Activated naive CD8-positive, alpha-beta T cell treated with anti-CD3 and anti-CD28 coated beads, Interleukin-2, amount 50 U/mL, for 24 hours (primary cell): ENCODE measurements at regions not wholly inside any gene's neighbourhood (a gene's known extent, or its start where the extent isn't known, plus 50 kb on each side); places are given as distances from the start of the nearest gene placed in this dataset.
"Not testable (repeated sequence)": the region's sequence is repeated elsewhere in the genome, so short reads cannot be mapped to it uniquely, and the experiment has no call there.

Experiments
- ATAC-seq: fragments of 150-1000 bp; cut with Tn5 transposase; one replicate; pipeline ENCODE4 v1.10.0; 2021
- DNase-seq: peaks from one replicate; pipeline ENCODE4 v3.0.0; 2021
- H3K27ac Mint-ChIP-seq: one replicate; pipeline ENCODE4 v1.8.0; 2021; ENCODE audit warnings: mild to moderate bottlenecking, mixed read lengths
- H3K27me3 Mint-ChIP-seq: one replicate; pipeline ENCODE4 v1.8.0; 2021; ENCODE audit warnings: mixed read lengths
- H3K36me3 Mint-ChIP-seq: one replicate; pipeline ENCODE4 v1.8.0; 2021; ENCODE audit warnings: low read depth, mixed read lengths
- H3K4me1 Mint-ChIP-seq: one replicate; pipeline ENCODE4 v1.8.0; 2021; ENCODE audit warnings: mixed read lengths
- H3K4me3 Mint-ChIP-seq: one replicate; pipeline ENCODE4 v1.8.0; 2021; ENCODE audit warnings: mild to moderate bottlenecking, moderate library complexity, mixed read lengths
- H3K9me3 Mint-ChIP-seq: one replicate; pipeline ENCODE4 v1.8.0; 2021; ENCODE audit warnings: mixed read lengths

DNA sequence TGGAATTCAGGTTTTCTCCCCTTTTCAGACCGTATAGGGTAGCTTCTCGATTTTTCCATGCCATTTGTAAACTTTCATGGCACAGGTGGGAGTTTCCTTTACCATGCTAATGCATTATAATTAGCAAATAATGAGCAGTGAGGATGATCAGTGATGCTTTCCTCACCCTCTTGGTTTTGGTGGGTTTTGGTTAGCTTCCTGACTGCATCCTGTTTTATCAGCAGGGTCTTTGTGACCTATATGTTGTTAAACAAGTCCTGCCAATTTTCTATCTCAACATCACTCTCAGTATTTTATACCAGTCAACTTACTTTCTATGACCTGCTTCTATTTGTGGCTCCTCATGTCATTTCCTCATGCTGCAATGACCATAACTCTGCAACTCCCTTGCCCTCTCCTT lies 1345.1 kb downstream of the NCAM2 start:
- ATAC-seq (no peak), DNase-seq (no peak)
- Mint-ChIP-seq H3K4me1 (no peaks in the 10 kb centered on the region), H3K36me3 (no peaks in the 10 kb centered on the region), H3K9me3 (peaks cover 16% of the 10 kb centered on the region), H3K4me3 (no peak overlapping the region), H3K27ac (no peak overlapping the region), H3K27me3 (no peaks in the 10 kb centered on the region)

- Mint-ChIP-seq H3K27me3 (no peaks in the 10 kb centered on the region), H3K4me1 (no peaks in the 10 kb centered on the region), H3K36me3 (no peaks in the 10 kb centered on the region), H3K9me3 (peaks cover 12% of the 10 kb centered on the region), H3K27ac (no peak overlapping the region), H3K4me3 (no peak overlapping the region)
- no peak for DNase-seq
- ATAC-seq: no peak
These were observed 1345.5 kb downstream of the NCAM2 start for GRCh38 chr21:22343721-22344120.

GRCh38 chr21:22345624-22346023 lies 1347.4 kb downstream of the NCAM2 start:
- Mint-ChIP-seq H3K9me3 (peaks cover 3% of the 10 kb centered on the region), H3K36me3 (no peaks in the 10 kb centered on the region), H3K27me3 (no peaks in the 10 kb centered on the region), H3K27ac (no peak overlapping the region), H3K4me1 (no peaks in the 10 kb centered on the region), H3K4me3 (no peak overlapping the region)
- DNase-seq (no peak), ATAC-seq (no peak)

GRCh38 chr21:22346576-22346975 lies 1348.4 kb downstream of the NCAM2 start:
- H3K27me3 Mint-ChIP-seq: no peaks in the 10 kb centered on the region
- H3K4me3 Mint-ChIP-seq: no peak overlapping the region

GRCh38 chr21:22351076-22351475 lies 1352.9 kb downstream of the NCAM2 start:
- Mint-ChIP-seq H3K4me3 (no peak overlapping the region), H3K4me1 (no peaks in the 10 kb centered on the region), H3K9me3 (no peaks in the 10 kb centered on the region), H3K27ac (no peak overlapping the region), H3K27me3 (no peaks in the 10 kb centered on the region), H3K36me3 (no peaks in the 10 kb centered on the region)
- DNase-seq (no peak), ATAC-seq (no peak)

More at GRCh38 chr21:22346576-22346975, 1348.4 kb downstream of the NCAM2 start:
- H3K27ac Mint-ChIP-seq: no peak overlapping the region
- DNase-seq: no peak
- ATAC-seq: no peak
- H3K36me3 Mint-ChIP-seq: no peaks in the 10 kb centered on the region
- no peaks in the 10 kb centered on the region for H3K4me1 Mint-ChIP-seq
- H3K9me3 Mint-ChIP-seq: peaks cover 2% of the 10 kb centered on the region

DNA sequence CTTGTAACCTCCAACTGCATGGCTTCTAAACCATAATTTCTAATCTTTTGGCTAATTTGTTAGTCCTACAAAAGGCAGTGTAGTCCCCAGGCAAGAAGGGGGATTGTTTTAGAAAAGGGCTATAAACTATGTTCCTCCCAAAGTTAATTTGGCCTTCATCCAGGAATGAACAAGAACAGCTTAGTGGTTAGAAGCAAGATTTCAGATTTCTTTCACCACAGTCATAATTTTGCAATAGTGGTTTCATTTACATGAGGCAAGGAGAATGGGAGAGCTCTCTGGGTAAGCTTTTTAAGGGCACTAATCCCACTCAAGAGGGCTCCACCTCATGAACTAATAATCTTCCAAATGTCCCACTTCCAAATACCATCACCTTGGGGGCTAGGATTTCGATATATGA lies 1353.9 kb downstream of the NCAM2 start:
- no peak overlapping the region for H3K4me3 Mint-ChIP-seq
- no peaks in the 10 kb centered on the region for H3K36me3 Mint-ChIP-seq
- H3K27ac Mint-ChIP-seq: no peak overlapping the region
- no peak for ATAC-seq
- DNase-seq: no peak
- no peaks in the 10 kb centered on the region for H3K9me3 Mint-ChIP-seq
- H3K27me3 Mint-ChIP-seq: no peaks in the 10 kb centered on the region
- no peaks in the 10 kb centered on the region for H3K4me1 Mint-ChIP-seq

DNA sequence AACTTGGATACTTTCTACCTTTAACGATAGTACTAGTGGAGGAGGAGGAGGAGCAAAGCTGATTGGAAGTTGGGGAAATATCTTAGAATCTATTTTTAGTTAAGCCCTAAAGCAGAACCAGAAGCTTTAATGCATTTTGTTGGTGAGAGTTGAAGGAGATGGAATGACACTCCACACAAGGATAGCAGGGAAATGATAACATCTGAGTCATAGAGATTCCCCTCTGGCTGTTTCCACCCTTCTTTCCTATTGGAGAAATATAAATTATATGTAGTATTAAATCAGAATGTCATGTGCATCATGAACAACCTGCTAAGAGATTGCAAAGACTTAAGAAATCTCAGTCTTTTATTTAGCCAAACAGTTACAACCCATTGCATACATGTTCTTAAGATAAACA lies 1357.7 kb downstream of the NCAM2 start:
- ATAC-seq: no peak
- no peaks in the 10 kb centered on the region for H3K36me3 Mint-ChIP-seq
- no peaks in the 10 kb centered on the region for H3K9me3 Mint-ChIP-seq

GRCh38 chr21:22356663-22357062 lies 1358.5 kb downstream of the NCAM2 start:
- Mint-ChIP-seq H3K4me1 (no peaks in the 10 kb centered on the region), H3K36me3 (no peaks in the 10 kb centered on the region), H3K4me3 (no peak overlapping the region), H3K27ac (no peak overlapping the region), H3K9me3 (no peaks in the 10 kb centered on the region), H3K27me3 (no peaks in the 10 kb centered on the region)
- ATAC-seq (no peak), DNase-seq (no peak)

More for the DNA sequence above, 1357.7 kb downstream of the NCAM2 start:
- Mint-ChIP-seq H3K27ac (no peak overlapping the region), H3K4me1 (no peaks in the 10 kb centered on the region), H3K27me3 (no peaks in the 10 kb centered on the region), H3K4me3 (no peak overlapping the region)
- no peak for DNase-seq

- not testable (repeated sequence) for DNase-seq, H3K9me3 Mint-ChIP-seq, ATAC-seq, H3K4me1 Mint-ChIP-seq, H3K27me3 Mint-ChIP-seq, H3K27ac Mint-ChIP-seq, H3K4me3 Mint-ChIP-seq, H3K36me3 Mint-ChIP-seq
These were observed 1361.4 kb downstream of the NCAM2 start for GRCh38 chr21:22359599-22359998.

DNA sequence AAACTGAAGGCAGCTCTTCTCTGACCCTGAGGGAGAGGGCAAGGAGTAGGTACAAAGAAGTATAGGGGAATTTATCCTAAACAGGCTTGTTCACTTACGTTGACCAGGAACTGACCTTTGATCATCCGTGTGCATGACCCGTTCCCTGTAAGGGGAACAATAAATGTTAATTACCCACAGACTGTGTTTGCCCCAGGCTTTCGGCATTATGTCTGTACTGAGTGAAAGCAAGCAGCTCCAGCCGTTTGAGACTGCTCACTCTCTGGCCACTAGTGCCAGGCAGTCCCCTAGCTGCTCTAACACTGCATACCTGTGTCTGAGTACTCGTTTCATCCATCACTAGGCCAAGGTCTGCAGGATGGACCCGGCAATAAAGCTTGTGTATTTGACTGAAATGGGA lies 1365.3 kb downstream of the NCAM2 start:
- no peaks in the 10 kb centered on the region for H3K27me3 Mint-ChIP-seq
- no peaks in the 10 kb centered on the region for H3K36me3 Mint-ChIP-seq
- H3K27ac Mint-ChIP-seq: no peak overlapping the region
- ATAC-seq (no peak), DNase-seq (no peak)
- no peak overlapping the region for H3K4me3 Mint-ChIP-seq
- H3K9me3 Mint-ChIP-seq: no peaks in the 10 kb centered on the region
- H3K4me1 Mint-ChIP-seq: no peaks in the 10 kb centered on the region

DNA sequence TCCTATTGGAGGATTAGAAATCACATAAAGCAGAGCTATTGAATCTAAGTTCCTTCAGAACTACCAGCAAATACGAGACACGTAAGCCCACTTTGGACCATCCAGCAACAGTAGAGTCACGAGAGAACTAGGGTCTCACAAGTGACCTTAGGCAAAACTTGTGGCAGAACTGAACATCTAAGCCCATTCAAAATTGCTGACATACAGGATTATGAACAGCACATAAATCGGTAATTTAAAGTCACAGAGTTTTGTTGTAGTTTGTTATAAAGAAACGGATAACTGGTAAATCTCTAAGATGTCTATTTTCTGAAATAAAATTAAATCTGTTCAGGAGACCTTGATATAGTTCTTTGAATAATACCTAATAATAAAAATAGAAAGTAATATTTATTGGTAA lies 1366.0 kb downstream of the NCAM2 start:
- DNase-seq: no peak

GRCh38 chr21:22374218-22374969 lies 1376.2 kb downstream of the NCAM2 start:
- peaks cover 4% of the 10 kb centered on the region for H3K9me3 Mint-ChIP-seq
- no peak for DNase-seq
- no peak overlapping the region for H3K4me3 Mint-ChIP-seq
- ATAC-seq: no peak
- no peaks in the 10 kb centered on the region for H3K36me3 Mint-ChIP-seq
- H3K4me1 Mint-ChIP-seq: no peaks in the 10 kb centered on the region
- no peaks in the 10 kb centered on the region for H3K27me3 Mint-ChIP-seq
- H3K27ac Mint-ChIP-seq: no peak overlapping the region

More for the DNA sequence above, 1366.0 kb downstream of the NCAM2 start:
- H3K27me3 Mint-ChIP-seq: no peaks in the 10 kb centered on the region
- no peak overlapping the region for H3K27ac Mint-ChIP-seq
- H3K36me3 Mint-ChIP-seq: no peaks in the 10 kb centered on the region
- no peaks in the 10 kb centered on the region for H3K4me1 Mint-ChIP-seq
- no peak overlapping the region for H3K4me3 Mint-ChIP-seq
- ATAC-seq: no peak
- no peaks in the 10 kb centered on the region for H3K9me3 Mint-ChIP-seq

DNA sequence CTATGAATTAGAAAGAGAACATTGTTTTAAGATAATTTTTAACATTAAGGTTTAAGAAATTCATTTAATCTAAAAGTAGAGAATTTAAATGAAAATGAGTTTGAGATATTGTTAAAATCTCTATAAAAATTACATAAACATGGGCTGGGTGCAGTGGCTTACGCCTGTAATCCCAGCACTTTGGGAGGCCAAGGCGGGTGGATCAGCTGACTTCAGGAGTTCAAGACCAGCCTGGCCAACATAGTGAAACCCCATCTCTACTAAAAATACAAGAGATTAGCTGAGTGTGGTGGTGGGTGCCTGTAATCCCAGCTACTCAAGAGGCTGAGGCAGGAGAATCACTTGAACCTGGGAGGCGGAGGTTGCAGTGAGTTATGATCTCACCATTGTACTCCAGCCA lies 1379.6 kb downstream of the NCAM2 start:
- not testable (repeated sequence) for H3K4me3 Mint-ChIP-seq, H3K9me3 Mint-ChIP-seq, DNase-seq, H3K27ac Mint-ChIP-seq, H3K27me3 Mint-ChIP-seq, ATAC-seq, H3K4me1 Mint-ChIP-seq, H3K36me3 Mint-ChIP-seq

- Mint-ChIP-seq H3K4me3 (no peak overlapping the region), H3K27ac (no peak overlapping the region), H3K27me3 (no peaks in the 10 kb centered on the region), H3K4me1 (no peaks in the 10 kb centered on the region), H3K9me3 (no peaks in the 10 kb centered on the region), H3K36me3 (no peaks in the 10 kb centered on the region)
- ATAC-seq: no peak
- DNase-seq: no peak
These were observed 1395.1 kb downstream of the NCAM2 start for GRCh38 chr21:22393324-22393723.

- H3K27ac Mint-ChIP-seq: no peak overlapping the region
- H3K4me3 Mint-ChIP-seq: no peak overlapping the region
- no peaks in the 10 kb centered on the region for H3K9me3 Mint-ChIP-seq
- DNase-seq (no peak), ATAC-seq (no peak)
- H3K36me3 Mint-ChIP-seq: no peaks in the 10 kb centered on the region
- H3K4me1 Mint-ChIP-seq: no peaks in the 10 kb centered on the region
- no peaks in the 10 kb centered on the region for H3K27me3 Mint-ChIP-seq
These were observed 1397.8 kb downstream of the NCAM2 start for GRCh38 chr21:22395965-22396364.
